Body of pancreas (tissue), 4 donors: ENCODE measurements at regions not wholly inside any gene's neighbourhood (a gene's known extent, or its start where the extent isn't known, plus 50 kb on each side); places are given as distances from the start of the nearest gene placed in this dataset.

Source experiments
- ATAC-seq: fragments of 150-250 bp; one replicate; pipeline ENCODE4 v1.9.1; 2016
- DNase-seq, 4 donors: peaks; one replicate each; pipeline ENCODE4 v3.0.0-alpha.2; 2019
- H3K27ac ChIP-seq, 4 donors: fragments of 200-600 bp; sonication (generic); 1 replicate in 3 of 4; 2 replicates in 1 of 4; pipeline versions ENCODE4 v1.5.1 to v1.6.1; 2016 to 2019; ENCODE audit warnings: mild to moderate bottlenecking in 1 of 4, mixed read lengths in 1 of 4, moderate library complexity in 1 of 4
- H3K27me3 ChIP-seq, 2 donors: fragments of 200-600 bp; sonication (generic); one replicate each; pipeline ENCODE4 v1.6.0; 2016; ENCODE audit warnings: mild to moderate bottlenecking in 1 of 2
- H3K36me3 ChIP-seq, 2 donors: fragments of 200-600 bp; sonication (generic); replicated peaks in 1 of 2; 2 replicates each; pipeline ENCODE4 v1.5.1; 2016; ENCODE audit warnings: low read depth in 2 of 2; ENCODE audit not compliant: insufficient read depth in 1 of 2
- H3K4me1 ChIP-seq: fragments of 200-600 bp; sonication (generic); one replicate; pipeline ENCODE4 v1.6.0; 2016
- H3K4me3 ChIP-seq, 2 donors: fragments of 200-600 bp; sonication (generic); 1 replicate in 1 of 2; 2 replicates in 1 of 2; pipeline ENCODE4 v1.5.1; 2016 to 2019
- H3K9me3 ChIP-seq, 3 donors: fragments of 200-600 bp; sonication (generic); 1 replicate in 2 of 3; 2 replicates in 1 of 3; pipeline ENCODE4 v1.5.1; 2016
- POLR2A ChIP-seq, 3 donors: fragments of 450-650 bp; IDR thresholded peaks; one replicate each; pipeline ENCODE4 v1.6.1; 2016; ENCODE audit warnings: antibody characterized with exemption in 3 of 3, mild to moderate bottlenecking in 2 of 3
- WGBS, 2 donors: methylation state at CpG; one replicate each; pipeline ENCODE4 v1.1.5; 2017; 5-methylcytosine and 5-hydroxymethylcytosine counted together
- intact Hi-C: fragments of 100-400 bp; cut with DNase I; formaldehyde crosslinking; loops from one replicate; pipeline ENCODE4 v1.15.1; 2023
- TF ChIP-seq, protein P1 (sequence below), 7 experiments: fragments of 450-650 bp in 4 of 7; fragments of 200-600 bp in 3 of 7; sonication (generic) in 3 of 7; IDR thresholded peaks; one replicate each; pipeline ENCODE4 v1.5.1; 2016 to 2019; ENCODE audit warnings: antibody characterized with exemption in 7 of 7

DNA sequence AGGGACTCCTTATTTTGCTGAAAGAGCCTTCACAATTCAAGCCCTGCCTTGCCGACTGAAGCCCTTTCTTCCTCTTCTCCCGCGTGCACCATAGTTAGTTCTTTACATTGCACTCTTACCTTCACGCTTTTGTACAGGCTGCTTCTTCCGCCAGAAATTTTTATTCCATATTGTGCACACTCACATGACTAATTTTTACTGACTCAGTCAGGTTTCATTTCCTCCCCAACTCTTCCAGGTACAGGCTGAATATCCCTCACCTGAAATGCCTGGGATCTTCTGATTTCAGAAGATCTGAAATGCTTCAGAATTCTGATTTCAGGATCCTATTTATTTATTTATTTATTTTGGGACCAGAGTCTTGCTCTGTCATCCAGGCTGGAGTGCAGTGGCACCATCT lies 172.8 kb downstream of the ZNF281 start:
- no peak overlapping the region for H3K4me3 ChIP-seq
- 91 to 98% methylated on average over 5 of the region's 5 CpGs for WGBS, 2 donors
- H3K9me3 ChIP-seq: no peaks in the 10 kb centered on the region
- intact Hi-C loops: no loop called here
- H3K4me1 ChIP-seq: no peaks in the 10 kb centered on the region
- TF ChIP-seq, protein P1, sequence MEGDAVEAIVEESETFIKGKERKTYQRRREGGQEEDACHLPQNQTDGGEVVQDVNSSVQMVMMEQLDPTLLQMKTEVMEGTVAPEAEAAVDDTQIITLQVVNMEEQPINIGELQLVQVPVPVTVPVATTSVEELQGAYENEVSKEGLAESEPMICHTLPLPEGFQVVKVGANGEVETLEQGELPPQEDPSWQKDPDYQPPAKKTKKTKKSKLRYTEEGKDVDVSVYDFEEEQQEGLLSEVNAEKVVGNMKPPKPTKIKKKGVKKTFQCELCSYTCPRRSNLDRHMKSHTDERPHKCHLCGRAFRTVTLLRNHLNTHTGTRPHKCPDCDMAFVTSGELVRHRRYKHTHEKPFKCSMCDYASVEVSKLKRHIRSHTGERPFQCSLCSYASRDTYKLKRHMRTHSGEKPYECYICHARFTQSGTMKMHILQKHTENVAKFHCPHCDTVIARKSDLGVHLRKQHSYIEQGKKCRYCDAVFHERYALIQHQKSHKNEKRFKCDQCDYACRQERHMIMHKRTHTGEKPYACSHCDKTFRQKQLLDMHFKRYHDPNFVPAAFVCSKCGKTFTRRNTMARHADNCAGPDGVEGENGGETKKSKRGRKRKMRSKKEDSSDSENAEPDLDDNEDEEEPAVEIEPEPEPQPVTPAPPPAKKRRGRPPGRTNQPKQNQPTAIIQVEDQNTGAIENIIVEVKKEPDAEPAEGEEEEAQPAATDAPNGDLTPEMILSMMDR (IDR thresholded peaks at IDR 0.05): no peak
- no peak for TF ChIP-seq POLR2A (IDR thresholded peaks at IDR 0.05)
- ATAC-seq (no peak), DNase-seq (no peak)
- H3K36me3 ChIP-seq: no peaks in the 10 kb centered on the region
- H3K27me3 ChIP-seq: no peaks in the 10 kb centered on the region
- H3K27ac ChIP-seq: no peak overlapping the region

DNA sequence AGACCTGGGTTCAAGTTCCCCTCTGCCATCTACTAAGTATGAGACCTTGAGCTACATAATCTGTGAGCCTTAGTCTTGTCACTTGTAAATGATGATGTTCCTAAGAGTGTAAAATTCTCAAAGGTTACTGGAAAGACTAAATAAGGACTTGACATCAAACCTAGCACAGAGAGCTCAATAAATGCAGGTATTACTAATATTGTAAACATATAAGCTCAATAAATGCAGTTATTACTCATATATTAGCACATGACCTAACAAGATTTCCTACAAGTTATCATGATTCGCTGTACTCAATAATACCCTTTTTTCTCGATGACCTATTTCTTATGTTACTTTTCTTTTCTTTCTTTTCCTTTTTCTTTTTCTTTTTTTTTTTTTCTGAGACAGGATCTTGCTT lies 174.9 kb downstream of the ZNF281 start:
- TF ChIP-seq POLR2A (IDR thresholded peaks at IDR 0.05): no peak
- TF ChIP-seq, protein P1 (IDR thresholded peaks at IDR 0.05): no peak

DNA sequence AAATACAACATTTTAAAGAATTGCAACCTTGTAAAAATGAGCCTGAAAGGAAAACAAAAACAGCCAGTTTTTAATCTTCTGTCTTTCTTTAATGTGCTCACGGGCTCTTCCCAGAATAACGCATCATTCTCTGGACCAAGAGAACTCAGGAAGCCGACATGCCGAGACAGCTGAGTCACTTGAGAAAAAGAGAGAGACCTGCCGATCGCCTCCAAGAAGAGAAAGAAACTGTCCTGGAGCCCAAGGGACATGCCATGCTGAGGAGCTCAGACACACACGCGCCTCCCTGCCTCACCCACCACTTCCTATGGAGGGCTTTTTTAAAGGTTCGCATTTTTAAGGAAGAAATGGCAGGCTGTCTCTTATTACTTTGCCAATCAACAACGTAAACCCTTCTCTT lies 176.4 kb downstream of the ZNF281 start:
- no peaks in the 10 kb centered on the region for H3K27me3 ChIP-seq
- DNase-seq (no peak), ATAC-seq (no peak)
- intact Hi-C loops: no loop called here
- no peaks in the 10 kb centered on the region for H3K9me3 ChIP-seq
- no peaks in the 10 kb centered on the region for H3K36me3 ChIP-seq
- no peaks in the 10 kb centered on the region for H3K4me1 ChIP-seq
- TF ChIP-seq, protein P1 (IDR thresholded peaks at IDR 0.05): no peak
- 80 to 83% methylated on average over 10 of the region's 10 CpGs for WGBS, 2 donors
- no peak overlapping the region for H3K4me3 ChIP-seq
- H3K27ac ChIP-seq: no peak overlapping the region

More for the DNA sequence above, 174.9 kb downstream of the ZNF281 start:
- no peaks in the 10 kb centered on the region for H3K27me3 ChIP-seq
- H3K27ac ChIP-seq: no peak overlapping the region
- no peaks in the 10 kb centered on the region for H3K4me1 ChIP-seq
- H3K9me3 ChIP-seq: no peaks in the 10 kb centered on the region
- intact Hi-C loops: no loop called here
- ATAC-seq: no peak
- 92 to 97% methylated on average over 2 of the region's 2 CpGs for WGBS, 2 donors
- no peak overlapping the region for H3K4me3 ChIP-seq
- H3K36me3 ChIP-seq: no peaks in the 10 kb centered on the region
- DNase-seq: no peak

DNA sequence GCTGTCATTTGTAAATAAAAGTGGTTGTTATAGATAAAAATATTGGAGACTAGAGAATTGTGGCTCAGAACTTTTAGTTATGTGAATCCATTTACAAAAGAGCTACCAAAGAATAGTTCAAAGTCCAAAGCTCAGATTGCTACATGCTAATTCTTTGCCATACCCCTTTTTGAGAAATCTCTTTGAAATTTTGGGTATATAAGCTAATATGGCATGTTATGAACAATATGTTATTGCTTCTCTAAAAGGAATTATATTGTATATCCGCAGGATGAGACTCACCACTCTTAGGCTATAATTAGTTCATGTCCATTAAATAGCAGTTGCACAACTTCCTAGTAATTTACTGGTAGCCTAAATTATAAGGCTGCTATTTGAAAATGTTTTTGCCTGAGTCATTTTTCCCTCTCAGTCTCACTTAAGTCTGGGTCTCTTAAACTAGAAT lies 178.0 kb downstream of the ZNF281 start:
- DNase-seq (no peak), ATAC-seq (peak; percentile 30)
- intact Hi-C loops: no loop called here
- Histone ChIP-seq H3K4me1 (no peaks in the 10 kb centered on the region), H3K27ac (peak overlapping the region in 1 of 4 donors; percentile 1), H3K4me3 (no peak overlapping the region), H3K36me3 (no peaks in the 10 kb centered on the region), H3K9me3 (no peaks in the 10 kb centered on the region), H3K27me3 (no peaks in the 10 kb centered on the region)
- TF ChIP-seq POLR2A (IDR thresholded peaks at IDR 0.05): no peak
- TF ChIP-seq, protein P1 (IDR thresholded peaks at IDR 0.05): no peak
- 71 to 74% methylated on average over 1 of the region's 1 CpG for WGBS, 2 donors

DNA sequence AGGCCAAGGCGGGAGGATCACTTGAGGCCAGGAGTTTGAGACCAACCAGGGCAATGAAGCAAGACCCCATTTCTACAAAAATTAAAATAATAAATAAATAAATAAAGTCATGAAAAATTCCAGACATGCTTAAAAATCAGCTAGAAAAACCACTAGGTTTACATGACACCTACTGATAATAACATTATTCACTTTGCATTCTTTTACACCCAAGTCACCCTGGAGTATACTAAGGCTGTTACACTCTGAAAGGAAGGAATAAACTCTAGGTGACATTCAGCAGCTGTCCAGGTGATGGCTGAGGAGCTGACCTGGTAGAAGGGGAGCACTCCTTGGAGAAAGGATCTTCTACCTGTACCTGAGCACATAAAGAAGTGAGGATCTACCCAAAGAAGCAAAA lies 179.2 kb downstream of the ZNF281 start:
- 92 to 100% methylated on average over 1 of the region's 1 CpG for WGBS, 2 donors
- no peak for DNase-seq
- no peak overlapping the region for H3K4me3 ChIP-seq
- no peak overlapping the region for H3K27ac ChIP-seq
- intact Hi-C loops: no loop called here
- no peaks in the 10 kb centered on the region for H3K9me3 ChIP-seq
- no peak for ATAC-seq
- no peaks in the 10 kb centered on the region for H3K36me3 ChIP-seq
- no peaks in the 10 kb centered on the region for H3K4me1 ChIP-seq
- no peaks in the 10 kb centered on the region for H3K27me3 ChIP-seq
- no peak for TF ChIP-seq POLR2A (IDR thresholded peaks at IDR 0.05)
- TF ChIP-seq, protein P1 (IDR thresholded peaks at IDR 0.05): no peak
